Endothelial cell of umbilical vein (primary cell): ENCODE measurements at regions not wholly inside any gene's neighbourhood (a gene's known extent, or its start where the extent isn't known, plus 50 kb on each side); places are given as distances from the start of the nearest gene placed in this dataset.

Experiments used
- BruUV-seq: library from RNA; stranded (reverse); fragments of 400-500 nt; replicated peaks from 2 replicates; lab custom pipeline; 2021; lab: Mats Ljungman, UMichigan
- CTCF ChIA-PET: fragments of 300-600, 350-600 bp; sonication (Branson Sonifier 250); formaldehyde crosslinking; loops from one replicate; lab custom pipeline; 2021; ENCODE audit warnings: antibody characterized with exemption, inconsistent platforms; lab: Charles Lee
- POLR2A ChIA-PET: fragments of 300-600, 350-600 bp; sonication (Branson Sonifier 250); formaldehyde crosslinking; loops from one replicate; lab custom pipeline; 2021; ENCODE audit warnings: antibody characterized with exemption, inconsistent platforms; lab: Charles Lee
- DNase-seq: peaks from one replicate; pipeline ENCODE4 v3.0.0-alpha.2; 2011; ENCODE audit warnings: low read depth, low spot score
- FAIRE-seq: peaks from 2 replicates; lab custom pipeline; 2011; peaks lifted over from hg19 to GRCh38; lab: Jason Lieb, UNC
- H2AFZ ChIP-seq: 2 replicates; pipeline ENCODE4 v1.6.0; 2012; ENCODE audit warnings: low read depth, low read length, control low read depth, inconsistent platforms
- H3K27ac ChIP-seq: 2 replicates; pipeline ENCODE4 v1.5.1; 2011; ENCODE audit warnings: low read depth, mild to moderate bottlenecking, control low read depth, low read length, moderate library complexity; ENCODE audit not compliant: insufficient read depth
- H3K27me3 ChIP-seq, 2 experiments: 2 replicates each; pipeline versions ENCODE4 v1.6.0 to v1.6.1; 2011; ENCODE audit warnings: low read length in 2 of 2, mixed read lengths in 1 of 2; ENCODE audit not compliant: control insufficient read depth in 2 of 2, insufficient read depth in 2 of 2
- H3K36me3 ChIP-seq, 2 experiments: 2 replicates in 1 of 2; 3 replicates in 1 of 2; pipeline ENCODE4 v1.5.1; 2011; ENCODE audit warnings: low read length in 2 of 2, mild to moderate bottlenecking in 1 of 2, moderate library complexity in 1 of 2; ENCODE audit not compliant: control insufficient read depth in 2 of 2, insufficient read depth in 2 of 2; ENCODE audit errors: extremely low read depth in 1 of 2
- H3K4me1 ChIP-seq: 3 replicates; pipeline ENCODE4 v1.5.1; 2011; ENCODE audit warnings: mild to moderate bottlenecking, low read length; ENCODE audit not compliant: control insufficient read depth, insufficient read depth; ENCODE audit errors: extremely low read depth
- H3K4me2 ChIP-seq: 2 replicates; pipeline ENCODE4 v1.6.1; 2011; ENCODE audit warnings: low read length, control low read depth, mixed read lengths; ENCODE audit not compliant: insufficient read depth
- H3K4me3 ChIP-seq, 3 experiments: fragments of 200-600 bp in 1 of 3; sonication (generic), shearing (Covaris generic) in 1 of 3; replicated peaks in 1 of 3; 2 replicates each; pipeline ENCODE4 v1.5.1; 2011 to 2016; ENCODE audit warnings: control low read depth in 3 of 3, low read length in 3 of 3, mild to moderate bottlenecking in 2 of 3, inconsistent platforms in 1 of 3, low read depth in 1 of 3, moderate library complexity in 1 of 3; ENCODE audit not compliant: insufficient read depth in 1 of 3
- H3K79me2 ChIP-seq: 2 replicates; pipeline ENCODE4 v1.6.0; 2012; ENCODE audit warnings: low read length, inconsistent platforms; ENCODE audit not compliant: control insufficient read depth, insufficient read depth
- H3K9ac ChIP-seq: replicated peaks from 2 replicates; pipeline ENCODE3; 2011; ENCODE audit warnings: low read length, control low read depth; ENCODE audit not compliant: insufficient read depth; ENCODE audit errors: extremely low read depth
- H3K9me1 ChIP-seq: replicated peaks from 3 replicates; pipeline ENCODE4 v1.6.0; 2011; ENCODE audit warnings: mild to moderate bottlenecking, low read length; ENCODE audit not compliant: control insufficient read depth, insufficient read depth; ENCODE audit errors: extremely low read depth
- H3K9me3 ChIP-seq: replicated peaks from 2 replicates; pipeline ENCODE4 v1.5.1; 2012; ENCODE audit warnings: low read length, inconsistent platforms; ENCODE audit not compliant: control insufficient read depth, insufficient read depth
- H4K20me1 ChIP-seq: replicated peaks from 2 replicates; pipeline ENCODE3; 2011; ENCODE audit warnings: mild to moderate bottlenecking, low read length; ENCODE audit not compliant: control insufficient read depth, insufficient read depth; ENCODE audit errors: extremely low read depth
- EZH2 ChIP-seq: IDR thresholded peaks from 2 replicates; pipeline ENCODE4 v1.6.1; 2012; ENCODE audit warnings: borderline replicate concordance, low read depth, mild to moderate bottlenecking, moderate library complexity, low read length, inconsistent platforms; ENCODE audit not compliant: severe bottlenecking
- FOS ChIP-seq: IDR thresholded peaks from 2 replicates; pipeline ENCODE4 v1.6.1; 2011; ENCODE audit warnings: mild to moderate bottlenecking, low read length, moderate library complexity, borderline replicate concordance; ENCODE audit not compliant: insufficient read depth
- GATA2 ChIP-seq: IDR thresholded peaks from 2 replicates; pipeline ENCODE4 v1.7.0; 2011; ENCODE audit warnings: low read depth, mild to moderate bottlenecking, moderate library complexity, mixed read lengths, low read length; ENCODE audit not compliant: insufficient read length, insufficient read depth
- JUN ChIP-seq: IDR thresholded peaks from 2 replicates; pipeline ENCODE4 v1.6.1; 2011; ENCODE audit warnings: borderline replicate concordance, low read depth; ENCODE audit not compliant: insufficient read length, insufficient read depth
- MYC ChIP-seq: IDR thresholded peaks from one replicate; pipeline ENCODE4 v1.6.1; 2011; ENCODE audit warnings: mild to moderate bottlenecking, low read depth, low read length
- POLR2A ChIP-seq: IDR thresholded peaks from 2 replicates; pipeline ENCODE4 v1.6.1; 2012; ENCODE audit warnings: low read depth, mild to moderate bottlenecking, control low read depth, low read length
- POLR2AphosphoS5 ChIP-seq: IDR thresholded peaks from 2 replicates; pipeline ENCODE4 v1.6.1; 2012; ENCODE audit warnings: low read depth, mild to moderate bottlenecking, control low read depth, low read length, moderate library complexity; ENCODE audit not compliant: insufficient read depth
- dilution Hi-C: fragments of 300-500 bp; cut with MboI; formaldehyde crosslinking; loops from one replicate; pipeline ENCODE4 v1.15.0; 2019; ENCODE audit warnings: low sequenced_read_pairs; ENCODE audit not compliant: extremely low pct_ligation_motif_present
- intact Hi-C: fragments of 100-400 bp; cut with micrococcal nuclease; formaldehyde crosslinking; loops from one replicate; pipeline ENCODE4 v1.10.0; 2022
- TF ChIP-seq, protein P1 (sequence below): IDR thresholded peaks from 2 replicates; pipeline ENCODE4 v1.6.1; 2011; ENCODE audit not compliant: insufficient read depth, insufficient read length
- TF ChIP-seq, protein P2 (sequence below), 2 donors: IDR thresholded peaks; 1 replicate in 1 of 2; 2 replicates in 1 of 2; pipeline ENCODE4 v1.5.1; 2011; ENCODE audit warnings: low read length in 2 of 2, mild to moderate bottlenecking in 2 of 2, moderate library complexity in 2 of 2, control low read depth in 1 of 2, inconsistent platforms in 1 of 2, low read depth in 1 of 2; ENCODE audit not compliant: insufficient read depth in 1 of 2; ENCODE audit errors: extremely low read depth in 1 of 2

DNA sequence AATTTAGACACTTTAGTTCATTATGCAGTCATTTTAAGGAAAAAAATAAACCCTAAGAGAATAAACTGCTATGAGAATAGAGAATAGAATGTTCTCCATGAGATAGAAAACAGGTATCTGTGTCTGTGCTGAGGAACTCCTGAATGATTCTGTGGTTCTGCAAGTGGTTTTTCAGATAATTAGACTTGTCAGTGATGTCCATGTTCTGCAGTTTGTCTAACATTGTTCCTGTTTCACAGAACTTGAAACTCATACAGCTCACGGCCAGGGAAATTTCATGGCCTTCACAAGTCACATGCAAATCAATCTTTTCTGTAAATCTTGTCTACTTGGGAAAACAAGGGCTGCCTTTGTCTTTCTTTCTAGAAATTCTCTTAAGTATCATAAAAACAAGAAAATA is 73.4 kb upstream of the HMGCLL1 start:
- no peaks in the 10 kb centered on the region for H4K20me1 ChIP-seq
- H3K4me3 ChIP-seq = no peak overlapping the region
- ChIA-PET CTCF (no interaction called here), POLR2A (no interaction called here)
- no peak overlapping the region for H3K9ac ChIP-seq
- no peak for FAIRE-seq
- intact Hi-C loops = no loop called here
- H2AFZ ChIP-seq = no peak overlapping the region
- TF ChIP-seq, protein P1, sequence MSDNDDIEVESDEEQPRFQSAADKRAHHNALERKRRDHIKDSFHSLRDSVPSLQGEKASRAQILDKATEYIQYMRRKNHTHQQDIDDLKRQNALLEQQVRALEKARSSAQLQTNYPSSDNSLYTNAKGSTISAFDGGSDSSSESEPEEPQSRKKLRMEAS = no peak
- no peak for TF ChIP-seq POLR2A
- TF ChIP-seq POLR2AphosphoS5 = no peak
- no peak for TF ChIP-seq EZH2
- TF ChIP-seq MYC = no peak
- no peak for TF ChIP-seq FOS
- TF ChIP-seq JUN = no peak
- TF ChIP-seq GATA2 = no peak
- TF ChIP-seq, protein P2, sequence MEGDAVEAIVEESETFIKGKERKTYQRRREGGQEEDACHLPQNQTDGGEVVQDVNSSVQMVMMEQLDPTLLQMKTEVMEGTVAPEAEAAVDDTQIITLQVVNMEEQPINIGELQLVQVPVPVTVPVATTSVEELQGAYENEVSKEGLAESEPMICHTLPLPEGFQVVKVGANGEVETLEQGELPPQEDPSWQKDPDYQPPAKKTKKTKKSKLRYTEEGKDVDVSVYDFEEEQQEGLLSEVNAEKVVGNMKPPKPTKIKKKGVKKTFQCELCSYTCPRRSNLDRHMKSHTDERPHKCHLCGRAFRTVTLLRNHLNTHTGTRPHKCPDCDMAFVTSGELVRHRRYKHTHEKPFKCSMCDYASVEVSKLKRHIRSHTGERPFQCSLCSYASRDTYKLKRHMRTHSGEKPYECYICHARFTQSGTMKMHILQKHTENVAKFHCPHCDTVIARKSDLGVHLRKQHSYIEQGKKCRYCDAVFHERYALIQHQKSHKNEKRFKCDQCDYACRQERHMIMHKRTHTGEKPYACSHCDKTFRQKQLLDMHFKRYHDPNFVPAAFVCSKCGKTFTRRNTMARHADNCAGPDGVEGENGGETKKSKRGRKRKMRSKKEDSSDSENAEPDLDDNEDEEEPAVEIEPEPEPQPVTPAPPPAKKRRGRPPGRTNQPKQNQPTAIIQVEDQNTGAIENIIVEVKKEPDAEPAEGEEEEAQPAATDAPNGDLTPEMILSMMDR (IDR thresholded peaks at IDR 0.05; ENCODE audit: extremely low read depth in 1 of 2, insufficient read depth in 1 of 2, low read depth in 1 of 2, low read length in 2 of 2) = no peak
- BruUV-seq = no TSS peak
- no peak for DNase-seq
- dilution Hi-C loops = no loop called here
- H3K79me2 ChIP-seq = no peaks in the 10 kb centered on the region
- no peaks in the 10 kb centered on the region for H3K4me1 ChIP-seq
- H3K4me2 ChIP-seq = no peak overlapping the region
- H3K36me3 ChIP-seq = no peaks in the 10 kb centered on the region
- H3K27me3 ChIP-seq = no peaks in the 10 kb centered on the region
- no peaks in the 10 kb centered on the region for H3K9me1 ChIP-seq
- H3K9me3 ChIP-seq = no peaks in the 10 kb centered on the region
- no peak overlapping the region for H3K27ac ChIP-seq
